ENCODE measurements at regions not wholly inside any gene's neighbourhood (a gene's known extent, or its start where the extent isn't known, plus 50 kb on each side); places are given as distances from the start of the nearest gene placed in this dataset.

- DNase-seq (ENCODE audit: extremely low read depth in 1 of 4, low spot score in 3 of 4), result no peak
- Histone ChIP-seq H3K27ac (ENCODE audit: extremely low read depth, low read depth, low read length) (no peak overlapping the region), H3K9me1 (ENCODE audit: control insufficient read depth, insufficient read depth, low read length) (no peaks in the 10 kb centered on the region), H2AFZ (ENCODE audit: low read depth, low read length) (no peak overlapping the region), H3K4me1 (replicated peaks in 1 of 2; ENCODE audit: control insufficient read depth in 2 of 2, insufficient read depth in 2 of 2, low read length in 2 of 2) (no peaks in the 10 kb centered on the region), H3K9ac (ENCODE audit: insufficient read depth in 1 of 2, low read depth in 2 of 2, low read length in 2 of 2) (no peak overlapping the region), H4K20me1 (replicated peaks; ENCODE audit: control insufficient read depth, insufficient read depth, low read length) (no peaks in the 10 kb centered on the region; the same call in 1 of the 2 replicates), H3K4me2 (ENCODE audit: insufficient read depth, low read length) (no peak overlapping the region), H3K4me3 (no peak overlapping the region), H3K79me2 (ENCODE audit: control insufficient read depth, insufficient read depth, low read length) (no peaks in the 10 kb centered on the region), H3K36me3 (ENCODE audit: control insufficient read depth, insufficient read depth, low read length) (no peaks in the 10 kb centered on the region), H3K9me3 (replicated peaks; ENCODE audit: control insufficient read depth, insufficient read depth, low read depth, low read length) (no peaks in the 10 kb centered on the region), H3K27me3 (ENCODE audit: control insufficient read depth in 2 of 2, insufficient read depth in 2 of 2, low read length in 2 of 2) (peaks cover 0 to 11% of the 10 kb centered on the region in 2 experiments; a peak in 2 of 5 replicates)
- in situ Hi-C loops (cut with MboI), result no loop called here
- ChIA-PET POLR2A (interaction anchor here (0.6 to 1.3 kb wide), 2 partner anchors 71 to 173 kb away, joined by 3 to 5 read pairs; no protein-coding TSS in a partner anchor), CTCF (ENCODE audit: low intra/inter-chr PET ratio) (no interaction called here)
- no peak for FAIRE-seq
- intact Hi-C loops (cut with micrococcal nuclease), result no loop called here
- ATAC-seq, result no peak
- 1% methylated on average over 6 of the region's 6 CpGs for WGBS (ENCODE audit: insufficient coverage, low coverage, missing lambda C conversion rate)
- no TSS peak for BruUV-seq (replicated peaks)
- TF ChIP-seq ARID2 (IDR thresholded peaks at IDR 0.05), result no peak
- TF ChIP-seq CCAR2 (IDR thresholded peaks at IDR 0.05; ENCODE audit: low read depth, low read length), result no peak
- no peak for TF ChIP-seq MECOM (CRISPR knock-in tag; IDR thresholded peaks at IDR 0.05)
- no peak for TF ChIP-seq ZNF76 (CRISPR knock-in tag; IDR thresholded peaks at IDR 0.05; ENCODE audit: borderline replicate concordance)
- TF ChIP-seq ZNF583 (CRISPR knock-in tag; IDR thresholded peaks at IDR 0.05), result no peak
- no peak for TF ChIP-seq MLX (CRISPR knock-in tag; conservative IDR thresholded peaks at IDR 0.05)
- no peak for TF ChIP-seq ZNF174 (CRISPR knock-in tag; IDR thresholded peaks at IDR 0.05)
- TF ChIP-seq MEIS2 (IDR thresholded peaks at IDR 0.05; ENCODE audit: partially characterized antibody), result no peak
- no peak for TF ChIP-seq ZNF445 (CRISPR knock-in tag; IDR thresholded peaks at IDR 0.05; ENCODE audit: low read depth)
- no peak for TF ChIP-seq ZNF354B (CRISPR knock-in tag; IDR thresholded peaks at IDR 0.05)
- no peak for TF ChIP-seq ZNF609 (CRISPR knock-in tag; IDR thresholded peaks at IDR 0.05; ENCODE audit: borderline replicate concordance)
- TF ChIP-seq KLF13 (tag; IDR thresholded peaks at IDR 0.05; ENCODE audit: borderline replicate concordance, low read depth), result no peak
- no peak for TF ChIP-seq RB1 (IDR thresholded peaks at IDR 0.05; ENCODE audit: low read depth)
- no peak for TF ChIP-seq KDM2B (CRISPR knock-in tag; IDR thresholded peaks at IDR 0.05)
- TF ChIP-seq ZNF444 (CRISPR knock-in tag; IDR thresholded peaks at IDR 0.05), result no peak
- no peak for TF ChIP-seq ZNF586 (CRISPR knock-in tag; conservative IDR thresholded peaks at IDR 0.05)
- no peak for TF ChIP-seq ZBTB7A (IDR thresholded peaks at IDR 0.05; ENCODE audit: borderline replicate concordance, control insufficient read depth, low read depth, low read length)
- TF ChIP-seq KDM1A (IDR thresholded peaks at IDR 0.05), result no peak
- TF ChIP-seq BCL6 (CRISPR knock-in tag; IDR thresholded peaks at IDR 0.05), result no peak
Measured at GRCh38 chr15:70279096-70279495, 181.4 kb upstream of the TLE3 start.
